ENCODE measurements at regions not wholly inside any gene's neighbourhood (a gene's known extent, or its start where the extent isn't known, plus 50 kb on each side); places are given as distances from the start of the nearest gene placed in this dataset.

DNA sequence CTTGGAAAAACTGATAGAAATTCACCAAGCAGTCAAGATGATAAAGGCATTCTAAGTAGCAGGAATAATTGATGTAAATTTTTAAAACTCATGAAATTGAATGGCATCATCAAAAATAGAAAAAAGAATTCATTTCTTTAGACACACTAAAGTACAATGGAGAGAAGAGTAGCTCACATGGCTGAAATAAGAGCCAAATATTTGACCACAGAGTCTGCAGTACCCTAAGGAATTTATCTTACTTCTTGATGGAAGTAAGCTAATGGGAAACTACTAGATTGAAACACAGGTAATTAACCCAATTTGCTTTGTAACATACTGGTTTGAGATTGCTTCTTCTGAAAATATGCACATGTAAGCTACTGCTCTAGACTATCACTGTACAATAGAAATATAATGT, 70.8 kb upstream of the GPM6A start:
- intact Hi-C loops (cut with DNase I): no loop called here
- Histone ChIP-seq H3K36me3 (ENCODE audit: insufficient read depth in 1 of 2, low read depth in 1 of 2) (no peaks in the 10 kb centered on the region), H3K4me1 (no peaks in the 10 kb centered on the region), H3K4me3 (no peak overlapping the region), H3K27me3 (ENCODE audit: insufficient read depth in 3 of 3, low read length in 2 of 3) (no peaks in the 10 kb centered on the region), H3K9me3 (no peaks in the 10 kb centered on the region), H3K27ac (no peak overlapping the region)
- no peak for ATAC-seq
- no peak for DNase-seq
- TF ChIP-seq, protein P1, sequence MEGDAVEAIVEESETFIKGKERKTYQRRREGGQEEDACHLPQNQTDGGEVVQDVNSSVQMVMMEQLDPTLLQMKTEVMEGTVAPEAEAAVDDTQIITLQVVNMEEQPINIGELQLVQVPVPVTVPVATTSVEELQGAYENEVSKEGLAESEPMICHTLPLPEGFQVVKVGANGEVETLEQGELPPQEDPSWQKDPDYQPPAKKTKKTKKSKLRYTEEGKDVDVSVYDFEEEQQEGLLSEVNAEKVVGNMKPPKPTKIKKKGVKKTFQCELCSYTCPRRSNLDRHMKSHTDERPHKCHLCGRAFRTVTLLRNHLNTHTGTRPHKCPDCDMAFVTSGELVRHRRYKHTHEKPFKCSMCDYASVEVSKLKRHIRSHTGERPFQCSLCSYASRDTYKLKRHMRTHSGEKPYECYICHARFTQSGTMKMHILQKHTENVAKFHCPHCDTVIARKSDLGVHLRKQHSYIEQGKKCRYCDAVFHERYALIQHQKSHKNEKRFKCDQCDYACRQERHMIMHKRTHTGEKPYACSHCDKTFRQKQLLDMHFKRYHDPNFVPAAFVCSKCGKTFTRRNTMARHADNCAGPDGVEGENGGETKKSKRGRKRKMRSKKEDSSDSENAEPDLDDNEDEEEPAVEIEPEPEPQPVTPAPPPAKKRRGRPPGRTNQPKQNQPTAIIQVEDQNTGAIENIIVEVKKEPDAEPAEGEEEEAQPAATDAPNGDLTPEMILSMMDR (IDR thresholded peaks at IDR 0.05): no peak

DNA sequence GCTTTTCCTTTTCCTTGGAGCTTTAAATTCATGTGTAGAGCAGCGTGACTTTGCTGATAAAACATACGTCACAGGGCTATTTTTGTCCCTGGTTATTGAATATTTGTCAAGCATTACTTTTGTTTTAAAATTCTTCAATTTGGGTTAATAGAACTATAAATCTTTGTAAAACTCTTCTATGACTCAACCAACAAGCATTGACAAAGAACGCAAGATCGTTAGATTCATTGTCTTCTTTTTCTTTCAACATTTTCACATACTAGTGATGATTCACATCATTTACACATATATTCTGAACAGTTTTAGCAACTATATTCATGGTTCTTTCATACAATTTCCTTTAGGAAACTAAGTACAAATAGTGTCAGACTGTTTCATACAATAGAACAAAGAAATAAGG, 72.0 kb upstream of the GPM6A start:
- Histone ChIP-seq H3K9me3 (no peaks in the 10 kb centered on the region), H3K4me3 (no peak overlapping the region), H3K27me3 (ENCODE audit: insufficient read depth in 3 of 3, low read length in 2 of 3) (no peaks in the 10 kb centered on the region), H3K4me1 (no peaks in the 10 kb centered on the region), H3K27ac (no peak overlapping the region), H3K36me3 (ENCODE audit: insufficient read depth in 1 of 2, low read depth in 1 of 2) (no peaks in the 10 kb centered on the region)
- ATAC-seq: no peak
- TF ChIP-seq, protein P1 (IDR thresholded peaks at IDR 0.05): no peak
- intact Hi-C loops (cut with DNase I): no loop called here
- WGBS, 3 donors: 57 to 75% (median 70%) methylated on average over 4 of the region's 4 CpGs
- no peak for DNase-seq

DNA sequence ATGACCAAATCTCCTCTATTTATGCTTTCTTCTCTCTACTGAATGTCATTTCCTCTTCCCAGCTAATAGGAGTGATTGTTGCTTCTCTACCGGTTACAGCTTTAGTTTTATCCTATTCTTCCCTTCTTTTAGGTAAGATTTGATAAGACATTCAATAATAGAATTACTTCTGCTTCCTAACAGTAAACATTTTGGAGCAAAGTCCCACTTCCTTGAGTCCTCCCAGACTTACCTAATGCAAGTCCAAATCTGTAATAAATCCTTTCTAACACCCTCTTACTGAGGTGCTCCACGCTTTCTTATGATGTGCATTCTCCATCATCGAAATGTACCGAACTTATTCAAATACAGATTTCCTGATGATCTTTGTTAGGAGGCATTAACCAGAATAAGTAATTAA, 79.2 kb upstream of the GPM6A start:
- no peaks in the 10 kb centered on the region for H3K4me1 ChIP-seq
- intact Hi-C loops (cut with DNase I): loop anchor here in 1 of 2 donors (5.0 kb wide), 1 partner anchor 329 kb away; no protein-coding TSS in a partner anchor
- no peaks in the 10 kb centered on the region for H3K9me3 ChIP-seq
- no peaks in the 10 kb centered on the region for H3K27me3 ChIP-seq (ENCODE audit: insufficient read depth in 3 of 3, low read length in 2 of 3)
- H3K27ac ChIP-seq: no peak overlapping the region
- DNase-seq: no peak
- WGBS, 3 donors: 87% methylated on average over 4 of the region's 4 CpGs
- no peak overlapping the region for H3K4me3 ChIP-seq
- H3K36me3 ChIP-seq (ENCODE audit: insufficient read depth in 1 of 2, low read depth in 1 of 2): no peaks in the 10 kb centered on the region
- TF ChIP-seq, protein P1 (IDR thresholded peaks at IDR 0.05): no peak
- no peak for ATAC-seq

DNA sequence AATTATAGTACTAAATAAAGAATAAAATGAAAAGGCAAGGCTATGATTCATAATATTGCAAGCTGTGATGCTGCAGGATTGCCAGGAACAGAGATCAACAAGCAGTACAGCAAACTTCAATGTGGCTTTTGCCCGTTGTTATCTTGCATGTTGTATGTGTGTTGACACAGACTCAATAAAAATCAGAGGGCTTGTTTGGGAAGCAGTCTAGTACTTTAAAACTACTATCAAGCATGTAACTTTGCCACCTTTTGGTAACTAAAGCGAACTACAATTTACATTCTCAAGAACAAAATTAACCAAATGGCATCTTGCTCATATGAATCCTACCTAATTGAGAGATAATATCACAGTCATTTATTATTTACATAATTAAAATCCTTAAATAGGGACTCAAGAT, 79.8 kb upstream of the GPM6A start:
- DNase-seq: no peak
- TF ChIP-seq, protein P1 (IDR thresholded peaks at IDR 0.05): no peak
- no peaks in the 10 kb centered on the region for H3K27me3 ChIP-seq (ENCODE audit: insufficient read depth in 3 of 3, low read length in 2 of 3)
- H3K4me1 ChIP-seq: no peaks in the 10 kb centered on the region
- H3K9me3 ChIP-seq: no peaks in the 10 kb centered on the region
- H3K27ac ChIP-seq: no peak overlapping the region
- intact Hi-C loops (cut with DNase I): loop anchor here in 1 of 2 donors (5.0 kb wide), 1 partner anchor 330 kb away; no protein-coding TSS in a partner anchor
- no peak overlapping the region for H3K4me3 ChIP-seq
- no peaks in the 10 kb centered on the region for H3K36me3 ChIP-seq (ENCODE audit: insufficient read depth in 1 of 2, low read depth in 1 of 2)
- no peak for ATAC-seq
- 10 to 20% (median 18%) methylated on average over 2 of the region's 2 CpGs for WGBS, 3 donors

DNA sequence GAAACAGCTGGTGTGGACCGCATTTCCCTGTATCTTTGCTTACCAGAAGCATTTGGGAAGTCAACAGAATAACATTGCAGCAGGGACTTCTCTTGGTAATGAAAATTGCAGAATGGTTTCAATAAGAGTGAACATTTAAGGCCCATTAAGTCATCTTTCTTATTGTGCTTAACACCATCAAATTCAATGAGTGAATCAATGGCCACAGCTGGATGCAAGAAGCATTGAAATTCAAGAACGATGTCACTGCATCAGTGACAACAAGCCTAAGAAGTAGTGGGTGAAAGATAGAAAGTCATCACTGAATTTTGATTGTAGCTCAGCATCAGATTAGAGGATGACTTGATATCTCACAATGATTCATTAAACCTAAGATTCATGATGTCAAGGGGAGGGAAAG, 93.9 kb upstream of the GPM6A start:
- Histone ChIP-seq H3K4me1 (no peaks in the 10 kb centered on the region), H3K4me3 (no peak overlapping the region), H3K36me3 (ENCODE audit: insufficient read depth in 1 of 2, low read depth in 1 of 2) (no peaks in the 10 kb centered on the region), H3K9me3 (no peaks in the 10 kb centered on the region), H3K27ac (no peak overlapping the region), H3K27me3 (ENCODE audit: insufficient read depth in 3 of 3, low read length in 2 of 3) (no peaks in the 10 kb centered on the region)
- TF ChIP-seq, protein P1 (IDR thresholded peaks at IDR 0.05): no peak
- WGBS, 3 donors: 67 to 87% (median 83%) methylated on average over 2 of the region's 2 CpGs
- ATAC-seq (no peak), DNase-seq (no peak)
- intact Hi-C loops (cut with DNase I): no loop called here
